GM12864 (cell line): ENCODE measurements at regions not wholly inside any gene's neighbourhood (a gene's known extent, or its start where the extent isn't known, plus 50 kb on each side); places are given as distances from the start of the nearest gene placed in this dataset.
A peak's percentile ranks its signal among the peaks of the same experiment; 100 is the strongest.

ENCODE experiments used
- DNase-seq: peaks from one replicate; pipeline ENCODE4 v3.0.0-alpha.2; 2011; ENCODE audit warnings: low read depth
- H3K4me3 ChIP-seq: 2 replicates; pipeline ENCODE4 v1.5.1; 2011; ENCODE audit warnings: mild to moderate bottlenecking, low read depth, low read length, control low read depth
- TF ChIP-seq, protein P1 (sequence below): IDR thresholded peaks from 2 replicates; pipeline ENCODE4 v1.5.1; 2011; ENCODE audit warnings: low read depth, mild to moderate bottlenecking, moderate library complexity, low read length, control low read depth, inconsistent platforms; ENCODE audit errors: missing control alignments

DNA sequence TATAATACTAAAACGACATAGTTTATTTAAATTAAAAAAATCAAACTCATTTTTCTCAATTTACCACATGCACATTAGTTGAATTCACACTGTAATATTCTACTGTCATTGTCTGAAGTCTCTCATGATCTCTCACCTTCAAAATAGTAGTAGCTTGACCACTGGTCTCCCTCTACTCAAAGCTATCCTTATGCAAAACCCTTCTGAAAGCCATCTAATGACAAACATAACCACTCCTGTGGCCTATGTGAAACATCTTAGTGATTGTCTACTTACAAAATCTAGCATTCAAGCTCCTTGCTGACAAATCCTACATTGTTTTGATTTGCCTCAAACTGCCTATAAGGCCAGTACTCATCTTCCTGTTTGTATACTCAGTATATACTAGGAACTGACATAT lies 606.0 kb upstream of the GHITM start:
- no peak overlapping the region for H3K4me3 ChIP-seq
- TF ChIP-seq, protein P1, sequence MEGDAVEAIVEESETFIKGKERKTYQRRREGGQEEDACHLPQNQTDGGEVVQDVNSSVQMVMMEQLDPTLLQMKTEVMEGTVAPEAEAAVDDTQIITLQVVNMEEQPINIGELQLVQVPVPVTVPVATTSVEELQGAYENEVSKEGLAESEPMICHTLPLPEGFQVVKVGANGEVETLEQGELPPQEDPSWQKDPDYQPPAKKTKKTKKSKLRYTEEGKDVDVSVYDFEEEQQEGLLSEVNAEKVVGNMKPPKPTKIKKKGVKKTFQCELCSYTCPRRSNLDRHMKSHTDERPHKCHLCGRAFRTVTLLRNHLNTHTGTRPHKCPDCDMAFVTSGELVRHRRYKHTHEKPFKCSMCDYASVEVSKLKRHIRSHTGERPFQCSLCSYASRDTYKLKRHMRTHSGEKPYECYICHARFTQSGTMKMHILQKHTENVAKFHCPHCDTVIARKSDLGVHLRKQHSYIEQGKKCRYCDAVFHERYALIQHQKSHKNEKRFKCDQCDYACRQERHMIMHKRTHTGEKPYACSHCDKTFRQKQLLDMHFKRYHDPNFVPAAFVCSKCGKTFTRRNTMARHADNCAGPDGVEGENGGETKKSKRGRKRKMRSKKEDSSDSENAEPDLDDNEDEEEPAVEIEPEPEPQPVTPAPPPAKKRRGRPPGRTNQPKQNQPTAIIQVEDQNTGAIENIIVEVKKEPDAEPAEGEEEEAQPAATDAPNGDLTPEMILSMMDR, result no peak
- DNase-seq, result no peak

DNA sequence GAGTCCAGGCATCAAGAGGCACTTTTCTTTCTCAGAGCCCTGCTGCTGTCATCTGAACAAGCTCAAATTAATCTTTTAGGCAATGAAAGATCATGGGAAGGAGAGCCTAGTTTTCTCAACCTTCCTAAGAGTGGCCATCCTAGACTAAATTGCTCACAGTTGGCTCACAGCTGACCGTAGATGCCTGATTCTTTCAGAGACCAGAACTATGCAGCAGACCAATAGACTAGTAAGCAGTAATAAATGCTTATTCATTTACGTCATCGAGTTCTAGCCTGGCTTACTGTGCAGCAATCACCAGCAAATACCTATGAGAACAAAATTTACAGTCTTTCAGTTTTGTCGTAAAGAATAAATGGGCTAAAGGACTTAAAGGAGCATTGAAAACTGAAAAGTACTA lies 602.9 kb upstream of the GHITM start:
- TF ChIP-seq, protein P1, result no peak
- no peak for DNase-seq
- H3K4me3 ChIP-seq, result no peak overlapping the region

DNA sequence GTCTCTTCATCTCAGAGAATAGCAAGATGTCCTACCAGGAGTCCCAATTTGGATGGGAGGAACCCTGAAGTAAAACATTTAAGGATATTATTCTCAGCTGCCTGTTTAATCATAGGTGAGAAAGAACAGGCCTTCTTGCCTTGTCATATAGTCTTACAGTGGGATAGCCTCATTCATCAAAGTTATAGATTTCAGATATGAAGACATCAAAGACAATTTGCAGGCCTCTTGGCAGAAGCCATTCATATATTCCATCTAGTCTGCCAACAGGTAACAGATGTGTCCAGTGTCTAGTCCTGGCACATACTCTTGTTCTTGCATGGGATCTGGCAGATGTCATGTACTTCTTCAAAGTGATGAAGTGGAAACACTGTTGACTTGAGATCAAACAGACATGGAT lies 601.3 kb upstream of the GHITM start:
- no peak overlapping the region for H3K4me3 ChIP-seq
- TF ChIP-seq, protein P1, result no peak
- no peak for DNase-seq

DNA sequence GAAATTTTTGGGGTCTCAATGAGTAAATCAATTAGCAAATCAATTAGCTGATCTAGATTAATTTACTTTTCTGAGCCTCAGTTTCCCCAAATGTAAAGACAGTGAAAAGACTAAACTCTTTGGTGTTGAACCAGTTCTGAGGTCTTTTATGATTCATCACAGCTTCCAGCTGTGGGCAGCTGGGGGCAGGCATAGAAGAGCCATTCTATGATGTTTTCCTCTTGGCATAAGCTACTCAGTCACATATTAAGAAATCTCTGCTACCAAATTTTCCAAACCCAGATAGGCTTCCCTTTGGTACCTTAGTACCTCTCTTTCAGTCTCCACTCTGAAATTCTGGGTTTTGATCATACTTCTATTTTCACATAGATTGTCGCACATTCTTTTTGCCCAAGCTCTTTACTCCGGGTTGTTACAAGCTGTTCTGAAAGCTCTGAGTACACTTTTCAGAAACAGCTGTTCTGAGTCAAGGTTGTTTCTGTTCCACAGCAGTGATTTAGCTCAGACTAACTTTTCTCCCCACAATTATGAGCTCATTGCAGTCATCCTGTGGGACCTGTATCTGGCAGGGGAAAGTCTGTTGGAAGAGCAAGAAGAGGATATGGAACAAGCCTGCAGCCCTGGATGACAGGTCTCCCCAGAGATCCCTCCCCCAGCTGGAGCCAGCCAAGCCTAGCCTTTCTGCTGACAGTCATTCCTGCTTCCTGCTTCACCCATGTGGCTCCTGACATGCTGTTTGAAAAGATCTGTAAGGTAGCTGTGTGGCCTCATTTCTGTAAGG lies 599.6 kb upstream of the GHITM start:
- TF ChIP-seq, protein P1, result no peak
- H3K4me3 ChIP-seq, result peak overlapping the region; percentile 20; the same call in 1 of the 2 replicates
- no peak for DNase-seq

DNA sequence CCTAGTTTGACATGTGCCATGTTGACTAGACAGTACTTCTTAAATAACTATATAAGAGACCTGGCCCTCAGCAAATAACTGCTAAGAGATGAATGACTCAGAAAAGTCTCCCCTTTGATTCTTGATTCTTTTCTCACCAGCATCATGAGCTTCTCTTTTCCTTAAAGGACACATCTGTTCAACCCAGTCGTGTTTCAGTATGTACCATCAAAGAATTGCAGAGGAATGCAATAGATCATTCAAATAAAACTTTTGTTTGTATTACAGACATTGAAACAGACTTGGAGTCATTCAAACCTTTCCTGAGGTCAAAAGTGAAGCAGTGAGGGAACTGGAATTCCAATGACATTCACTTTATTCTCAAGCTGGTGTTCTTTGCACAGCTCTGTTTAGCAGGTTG lies 598.3 kb upstream of the GHITM start:
- no peak for DNase-seq

DNA sequence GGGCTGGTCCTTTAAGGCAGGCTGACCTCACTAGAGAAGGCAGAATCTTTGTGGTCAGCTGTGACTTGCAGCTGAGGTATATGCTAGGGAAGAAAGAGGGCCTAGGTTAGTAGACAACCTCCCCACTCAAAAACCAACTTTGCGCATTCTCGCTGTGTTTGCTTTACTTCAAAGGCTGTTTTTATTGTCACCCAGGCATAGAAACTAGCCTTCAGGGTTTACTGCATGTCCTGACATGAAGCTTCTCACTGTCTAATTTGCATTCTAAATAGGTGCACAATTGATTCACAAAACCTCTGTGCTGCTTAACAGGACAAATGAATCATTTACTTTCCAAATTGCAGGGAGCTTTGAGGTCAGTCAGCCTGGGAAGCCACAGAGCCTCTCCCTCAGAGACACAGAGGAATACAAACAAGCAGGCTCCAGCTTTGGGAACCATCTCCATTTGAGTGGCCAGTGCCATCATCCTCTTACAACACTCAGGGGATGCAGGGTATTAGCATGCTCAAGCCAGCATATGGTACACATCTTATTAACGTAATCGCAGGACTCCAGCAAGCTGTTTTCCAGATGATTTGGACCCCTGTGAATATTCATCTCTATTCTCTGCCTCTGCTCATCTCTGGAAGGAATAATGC lies 596.4 kb upstream of the GHITM start:
- TF ChIP-seq, protein P1, result no peak
- H3K4me3 ChIP-seq, result no peak overlapping the region
- DNase-seq, result no peak

More for the DNA sequence above, 598.3 kb upstream of the GHITM start:
- TF ChIP-seq, protein P1, result no peak
- H3K4me3 ChIP-seq, result no peak overlapping the region
